HepG2 (cell line): ENCODE measurements at regions not wholly inside any gene's neighbourhood (a gene's known extent, or its start where the extent isn't known, plus 50 kb on each side); places are given as distances from the start of the nearest gene placed in this dataset.

Experiments used
- ATAC-seq: fragments of 200-7000 bp; cut with Tn5 transposase; 3 replicates; pipeline ENCODE4 v1.9.1; 2020; ENCODE audit warnings: mild to moderate bottlenecking, moderate library complexity
- BruUV-seq: library from RNA; stranded (reverse); fragments of 400-500 nt; replicated peaks from 2 replicates; lab custom pipeline; 2021; lab: Mats Ljungman, UMichigan
- CTCF ChIA-PET: fragments of 300-600 bp; formaldehyde crosslinking; extraction: SDS; loops from one replicate; lab custom pipeline; 2021; ENCODE audit warnings: low total read pairs, inconsistent platforms, low intra/inter-chr PET ratio; lab: Yijun Ruan, JAX
- POLR2A ChIA-PET: fragments of 350-600 bp; sonication (Branson Sonifier 250); formaldehyde crosslinking; loops from one replicate; lab custom pipeline; 2020; ENCODE audit warnings: antibody characterized with exemption, inconsistent platforms; lab: Yijun Ruan, JAX
- DNase-seq: peaks from one replicate; pipeline ENCODE4 v3.0.0-alpha.2; 2015; ENCODE audit warnings: low spot score
- FAIRE-seq: peaks from 3 replicates; lab custom pipeline; 2011; peaks lifted over from hg19 to GRCh38; lab: Jason Lieb, UNC
- H2AFZ ChIP-seq: one replicate; pipeline ENCODE4 v1.6.1; 2011; ENCODE audit warnings: low read length, inconsistent platforms
- H3K27ac ChIP-seq: fragments of 300-600 bp; 3 replicates; pipeline ENCODE4 v1.8.0; 2011; ENCODE audit warnings: mixed run types, mild to moderate bottlenecking, mixed read lengths, low read length, inconsistent platforms; ENCODE audit not compliant: insufficient read depth; ENCODE audit errors: extremely low read length
- H3K27me3 ChIP-seq, 2 experiments: fragments of 200-600 bp in 1 of 2; 2 replicates in 1 of 2; 3 replicates in 1 of 2; pipeline versions ENCODE4 v1.6.0 to v1.8.0; 2011; ENCODE audit warnings: low read length in 2 of 2, mild to moderate bottlenecking in 2 of 2, moderate library complexity in 2 of 2, inconsistent platforms in 1 of 2; ENCODE audit not compliant: insufficient read depth in 2 of 2, control insufficient read depth in 1 of 2
- H3K36me3 ChIP-seq, 2 experiments: fragments of 200-600 bp in 1 of 2; replicated peaks in 1 of 2; 2 replicates in 1 of 2; 3 replicates in 1 of 2; pipeline versions ENCODE4 v1.5.1 to v1.8.0; 2011; ENCODE audit warnings: low read length in 2 of 2, inconsistent platforms in 1 of 2; ENCODE audit not compliant: insufficient read depth in 2 of 2, control insufficient read depth in 1 of 2
- H3K4me1 ChIP-seq: 2 replicates; pipeline ENCODE4 v1.5.1; 2012; ENCODE audit warnings: low read length, inconsistent platforms; ENCODE audit not compliant: insufficient read depth
- H3K4me2 ChIP-seq: 2 replicates; pipeline ENCODE4 v1.6.0; 2011; ENCODE audit warnings: low read depth, low read length, inconsistent platforms
- H3K4me3 ChIP-seq, 3 experiments: fragments of 200-600 bp in 1 of 3; sonication (generic), shearing (Covaris generic) in 1 of 3; replicated peaks in 1 of 3; 2 replicates each; pipeline ENCODE4 v1.5.1; 2011 to 2016; ENCODE audit warnings: low read length in 3 of 3, inconsistent platforms in 2 of 3, low read depth in 2 of 3, mild to moderate bottlenecking in 2 of 3, control low read depth in 1 of 3, mixed read lengths in 1 of 3; ENCODE audit not compliant: insufficient read depth in 1 of 3
- H3K79me2 ChIP-seq: one replicate; pipeline ENCODE4 v1.6.1; 2011; ENCODE audit warnings: low read length, inconsistent platforms; ENCODE audit not compliant: insufficient read depth
- H3K9ac ChIP-seq: 2 replicates; pipeline ENCODE4 v1.6.0; 2011; ENCODE audit warnings: mild to moderate bottlenecking, low read depth, low read length, inconsistent platforms; ENCODE audit not compliant: insufficient read depth
- H3K9me3 ChIP-seq: 2 replicates; pipeline ENCODE4 v1.5.1; 2012; ENCODE audit warnings: mild to moderate bottlenecking, low read length
- H4K20me1 ChIP-seq: 2 replicates; pipeline ENCODE4 v1.6.0; 2011; ENCODE audit warnings: inconsistent platforms, mild to moderate bottlenecking, low read length, moderate library complexity; ENCODE audit not compliant: insufficient read depth
- EEA1 ChIP-seq: sonication (generic); formaldehyde crosslinking; IDR thresholded peaks from 2 replicates; pipeline ENCODE4 v1.5.1; 2020; ENCODE audit warnings: mild to moderate bottlenecking, missing genetic modification reagents, borderline replicate concordance
- KDM3A ChIP-seq: IDR thresholded peaks from 2 replicates; pipeline ENCODE4 v1.6.1; 2018; ENCODE audit warnings: low read depth, missing compliant biosample characterization
- MBNL3 ChIP-seq: fragments of 250-450 bp; sonication (Bioruptor Pico); conservative IDR thresholded peaks from 2 replicates; pipeline ENCODE4 v1.8.0; 2022; ENCODE audit warnings: mild to moderate bottlenecking, inconsistent platforms
- NR2C2 ChIP-seq: sonication (generic); formaldehyde crosslinking; IDR thresholded peaks from 2 replicates; pipeline ENCODE4 v1.4.0; 2020; ENCODE audit warnings: missing genetic modification reagents, mild to moderate bottlenecking, moderate library complexity, borderline replicate concordance
- POLR2AphosphoS5 ChIP-seq: IDR thresholded peaks from 2 replicates; pipeline ENCODE4 v1.6.1; 2012; ENCODE audit warnings: low read depth, low read length
- POLR2G ChIP-seq: fragments of 200-400 bp; formaldehyde crosslinking; IDR thresholded peaks from 2 replicates; pipeline ENCODE4 v1.6.1; 2018; ENCODE audit warnings: mild to moderate bottlenecking, low read depth, low read length, moderate library complexity
- PRPF4 ChIP-seq: fragments of 200-400 bp; formaldehyde crosslinking; IDR thresholded peaks from 2 replicates; pipeline ENCODE4 v1.6.1; 2016; ENCODE audit warnings: low read length, low read depth; ENCODE audit not compliant: poor library complexity, severe bottlenecking
- SSRP1 ChIP-seq: IDR thresholded peaks from 2 replicates; pipeline ENCODE4 v1.6.1; 2016; ENCODE audit warnings: control low read depth
- ZBTB38 ChIP-seq: sonication (generic); formaldehyde crosslinking; IDR thresholded peaks from 2 replicates; pipeline ENCODE4 v1.5.1; 2020; ENCODE audit warnings: mild to moderate bottlenecking, missing genetic modification reagents
- ZFP37 ChIP-seq: sonication (generic); formaldehyde crosslinking; IDR thresholded peaks from 2 replicates; pipeline ENCODE4 v1.4.0; 2020; ENCODE audit warnings: missing genetic modification reagents, borderline replicate concordance
- ZNF232 ChIP-seq: sonication (generic); formaldehyde crosslinking; IDR thresholded peaks from 2 replicates; pipeline ENCODE4 v1.4.0; 2020; ENCODE audit warnings: missing genetic modification reagents, borderline replicate concordance
- ZNF317 ChIP-seq: sonication (generic); formaldehyde crosslinking; IDR thresholded peaks from 2 replicates; pipeline ENCODE4 v1.5.0; 2020; ENCODE audit warnings: mild to moderate bottlenecking, missing genetic modification reagents
- ZNF33A ChIP-seq: sonication (generic); formaldehyde crosslinking; IDR thresholded peaks from 2 replicates; pipeline ENCODE4 v1.5.1; 2020; ENCODE audit warnings: missing genetic modification reagents, mild to moderate bottlenecking, moderate library complexity, borderline replicate concordance
- ZNF501 ChIP-seq: sonication (generic); formaldehyde crosslinking; IDR thresholded peaks from 2 replicates; pipeline ENCODE4 v1.5.1; 2020; ENCODE audit warnings: mild to moderate bottlenecking, moderate library complexity, missing genetic modification reagents
- ZNF550 ChIP-seq: sonication (generic); formaldehyde crosslinking; IDR thresholded peaks from 2 replicates; pipeline ENCODE4 v1.4.0; 2020; ENCODE audit warnings: mild to moderate bottlenecking, missing genetic modification reagents, borderline replicate concordance
- ZZZ3 ChIP-seq: sonication (generic); formaldehyde crosslinking; IDR thresholded peaks from 2 replicates; pipeline ENCODE4 v1.4.0; 2020; ENCODE audit warnings: missing genetic modification reagents, mild to moderate bottlenecking, borderline replicate concordance
- WGBS: methylation state at CpG from one replicate; pipeline ENCODE4 v1.1.6; 2017; ENCODE audit warnings: low lambda C conversion rate; 5-methylcytosine and 5-hydroxymethylcytosine counted together
- in situ Hi-C: cut with HindIII; loops from 2 replicates; pipeline ENCODE4 v1.10.0; 2017; ENCODE audit warnings: low pct_unique_long_range_greater_than_20kb; ENCODE audit not compliant: extremely low pct_ligation_motif_present
- intact Hi-C: fragments of 100-400 bp; cut with micrococcal nuclease; formaldehyde crosslinking; loops from one replicate; pipeline ENCODE4 v1.10.0; 2022; ENCODE audit not compliant: unreplicated experiment
- TF ChIP-seq, protein P1 (sequence below): IDR thresholded peaks from 2 replicates; pipeline ENCODE4 v1.6.1; 2018; ENCODE audit warnings: missing genetic modification reagents, mild to moderate bottlenecking, missing compliant biosample characterization
- TF ChIP-seq, protein P2 (sequence below): sonication (generic); formaldehyde crosslinking; IDR thresholded peaks from 2 replicates; pipeline ENCODE4 v1.4.0; 2020; ENCODE audit warnings: mild to moderate bottlenecking, low read depth, missing genetic modification reagents
- TF ChIP-seq, protein P3 (sequence below): sonication (generic); formaldehyde crosslinking; IDR thresholded peaks from 2 replicates; pipeline ENCODE4 v1.4.0; 2020; ENCODE audit warnings: mild to moderate bottlenecking, low read depth, missing genetic modification reagents

GRCh38 chr12:20142956-20143355 lies 225.4 kb upstream of the PDE3A start:
- H3K9me3 ChIP-seq: no peaks in the 10 kb centered on the region
- ATAC-seq (no peak), FAIRE-seq (no peak), DNase-seq (no peak)
- H3K27me3 ChIP-seq: no peaks in the 10 kb centered on the region
- no peaks in the 10 kb centered on the region for H3K79me2 ChIP-seq
- H3K9ac ChIP-seq: no peak overlapping the region
- H3K4me3 ChIP-seq: no peak overlapping the region
- H3K4me1 ChIP-seq: no peaks in the 10 kb centered on the region
- no peak overlapping the region for H3K4me2 ChIP-seq
- TF ChIP-seq ZNF501 (CRISPR knock-in tag) (no peak), EEA1 (CRISPR knock-in tag) (no peak), ZNF232 (no peak), SSRP1 (CRISPR knock-in tag) (no peak), ZZZ3 (no peak), POLR2AphosphoS5 (no peak), KDM3A (no peak)
- TF ChIP-seq, protein P1, sequence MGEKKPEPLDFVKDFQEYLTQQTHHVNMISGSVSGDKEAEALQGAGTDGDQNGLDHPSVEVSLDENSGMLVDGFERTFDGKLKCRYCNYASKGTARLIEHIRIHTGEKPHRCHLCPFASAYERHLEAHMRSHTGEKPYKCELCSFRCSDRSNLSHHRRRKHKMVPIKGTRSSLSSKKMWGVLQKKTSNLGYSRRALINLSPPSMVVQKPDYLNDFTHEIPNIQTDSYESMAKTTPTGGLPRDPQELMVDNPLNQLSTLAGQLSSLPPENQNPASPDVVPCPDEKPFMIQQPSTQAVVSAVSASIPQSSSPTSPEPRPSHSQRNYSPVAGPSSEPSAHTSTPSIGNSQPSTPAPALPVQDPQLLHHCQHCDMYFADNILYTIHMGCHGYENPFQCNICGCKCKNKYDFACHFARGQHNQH: no peak
- in situ Hi-C loops: no loop called here
- no peak overlapping the region for H2AFZ ChIP-seq
- H3K27ac ChIP-seq: no peak overlapping the region
- intact Hi-C loops: no loop called here
- no peaks in the 10 kb centered on the region for H4K20me1 ChIP-seq
- ChIA-PET CTCF (no interaction called here), POLR2A (no interaction called here)
- BruUV-seq: no TSS peak
- 16% methylated on average over 3 of the region's 3 CpGs for WGBS
- no peaks in the 10 kb centered on the region for H3K36me3 ChIP-seq

- H3K36me3 ChIP-seq: no peaks in the 10 kb centered on the region
- ChIA-PET POLR2A (no interaction called here), CTCF (no interaction called here)
- no peaks in the 10 kb centered on the region for H3K9me3 ChIP-seq
- H3K79me2 ChIP-seq: no peaks in the 10 kb centered on the region
- FAIRE-seq: no peak
- 17% methylated on average over 3 of the region's 3 CpGs for WGBS
- no peak for ATAC-seq
- H3K4me3 ChIP-seq: no peak overlapping the region
- no peak overlapping the region for H3K9ac ChIP-seq
- no peaks in the 10 kb centered on the region for H3K4me1 ChIP-seq
- H3K27ac ChIP-seq: no peak overlapping the region
- in situ Hi-C loops (no loop called here), intact Hi-C loops (no loop called here)
- BruUV-seq: no TSS peak
- no peaks in the 10 kb centered on the region for H4K20me1 ChIP-seq
- no peaks in the 10 kb centered on the region for H3K27me3 ChIP-seq
- H3K4me2 ChIP-seq: no peak overlapping the region
- H2AFZ ChIP-seq: no peak overlapping the region
- no peak for DNase-seq
- TF ChIP-seq ZFP37: no peak
- TF ChIP-seq, protein P2, sequence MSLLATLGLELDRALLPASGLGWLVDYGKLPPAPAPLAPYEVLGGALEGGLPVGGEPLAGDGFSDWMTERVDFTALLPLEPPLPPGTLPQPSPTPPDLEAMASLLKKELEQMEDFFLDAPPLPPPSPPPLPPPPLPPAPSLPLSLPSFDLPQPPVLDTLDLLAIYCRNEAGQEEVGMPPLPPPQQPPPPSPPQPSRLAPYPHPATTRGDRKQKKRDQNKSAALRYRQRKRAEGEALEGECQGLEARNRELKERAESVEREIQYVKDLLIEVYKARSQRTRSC (CRISPR knock-in tag): no peak
- no peak for TF ChIP-seq POLR2G
- TF ChIP-seq, protein P3, sequence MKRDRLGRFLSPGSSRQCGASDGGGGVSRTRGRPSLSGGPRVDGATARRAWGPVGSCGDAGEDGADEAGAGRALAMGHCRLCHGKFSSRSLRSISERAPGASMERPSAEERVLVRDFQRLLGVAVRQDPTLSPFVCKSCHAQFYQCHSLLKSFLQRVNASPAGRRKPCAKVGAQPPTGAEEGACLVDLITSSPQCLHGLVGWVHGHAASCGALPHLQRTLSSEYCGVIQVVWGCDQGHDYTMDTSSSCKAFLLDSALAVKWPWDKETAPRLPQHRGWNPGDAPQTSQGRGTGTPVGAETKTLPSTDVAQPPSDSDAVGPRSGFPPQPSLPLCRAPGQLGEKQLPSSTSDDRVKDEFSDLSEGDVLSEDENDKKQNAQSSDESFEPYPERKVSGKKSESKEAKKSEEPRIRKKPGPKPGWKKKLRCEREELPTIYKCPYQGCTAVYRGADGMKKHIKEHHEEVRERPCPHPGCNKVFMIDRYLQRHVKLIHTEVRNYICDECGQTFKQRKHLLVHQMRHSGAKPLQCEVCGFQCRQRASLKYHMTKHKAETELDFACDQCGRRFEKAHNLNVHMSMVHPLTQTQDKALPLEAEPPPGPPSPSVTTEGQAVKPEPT (CRISPR knock-in tag): no peak
- TF ChIP-seq ZNF550 (CRISPR knock-in tag): no peak
- TF ChIP-seq ZNF33A: no peak
- TF ChIP-seq ZBTB38: no peak
- no peak for TF ChIP-seq PRPF4
- TF ChIP-seq ZNF317 (CRISPR knock-in tag): no peak
- no peak for TF ChIP-seq MBNL3 (CRISPR knock-in tag)
- no peak for TF ChIP-seq NR2C2 (CRISPR knock-in tag)
These were observed 224.0 kb upstream of the PDE3A start for GRCh38 chr12:20144341-20144740.
